SU-DHL-6 (cell line): ENCODE measurements at regions not wholly inside any gene's neighbourhood (a gene's known extent, or its start where the extent isn't known, plus 50 kb on each side); places are given as distances from the start of the nearest gene placed in this dataset.

Experiments
- EZH2phosphoT487 ChIP-seq: fragments of 200-600 bp; sonication (generic), shearing (Covaris generic); conservative IDR thresholded peaks from 2 replicates; pipeline ENCODE4 v1.6.1; 2018; ENCODE audit warnings: mild to moderate bottlenecking, antibody characterized with exemption, low read length, moderate library complexity, mixed read lengths
- TF ChIP-seq, protein P1 (sequence below): fragments of 200-600 bp; sonication (generic); IDR thresholded peaks from one replicate; pipeline ENCODE4 v1.5.1; 2017; ENCODE audit warnings: antibody characterized with exemption, mild to moderate bottlenecking, low read length, moderate library complexity; ENCODE audit not compliant: insufficient read depth, poor library complexity, severe bottlenecking

DNA sequence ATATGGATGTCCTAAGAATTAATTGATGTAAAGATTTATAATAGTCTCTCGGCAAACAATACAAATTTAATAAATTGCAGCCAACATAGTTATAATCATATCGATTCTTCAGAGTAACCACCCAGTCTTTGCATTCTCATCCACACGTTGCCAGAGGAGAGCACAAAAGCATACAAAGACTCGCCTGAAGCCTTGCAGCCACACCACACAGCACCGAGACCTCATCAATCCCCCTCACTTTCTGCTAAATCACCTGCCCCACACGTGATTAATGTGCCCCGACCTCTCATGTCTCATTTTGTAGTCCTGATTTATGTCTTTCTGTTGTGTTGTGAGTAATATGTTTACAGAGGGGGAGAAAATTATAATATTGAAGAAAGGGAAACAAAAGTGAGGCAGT lies 510.4 kb downstream of the TRIML1 start:
- TF ChIP-seq, protein P1, sequence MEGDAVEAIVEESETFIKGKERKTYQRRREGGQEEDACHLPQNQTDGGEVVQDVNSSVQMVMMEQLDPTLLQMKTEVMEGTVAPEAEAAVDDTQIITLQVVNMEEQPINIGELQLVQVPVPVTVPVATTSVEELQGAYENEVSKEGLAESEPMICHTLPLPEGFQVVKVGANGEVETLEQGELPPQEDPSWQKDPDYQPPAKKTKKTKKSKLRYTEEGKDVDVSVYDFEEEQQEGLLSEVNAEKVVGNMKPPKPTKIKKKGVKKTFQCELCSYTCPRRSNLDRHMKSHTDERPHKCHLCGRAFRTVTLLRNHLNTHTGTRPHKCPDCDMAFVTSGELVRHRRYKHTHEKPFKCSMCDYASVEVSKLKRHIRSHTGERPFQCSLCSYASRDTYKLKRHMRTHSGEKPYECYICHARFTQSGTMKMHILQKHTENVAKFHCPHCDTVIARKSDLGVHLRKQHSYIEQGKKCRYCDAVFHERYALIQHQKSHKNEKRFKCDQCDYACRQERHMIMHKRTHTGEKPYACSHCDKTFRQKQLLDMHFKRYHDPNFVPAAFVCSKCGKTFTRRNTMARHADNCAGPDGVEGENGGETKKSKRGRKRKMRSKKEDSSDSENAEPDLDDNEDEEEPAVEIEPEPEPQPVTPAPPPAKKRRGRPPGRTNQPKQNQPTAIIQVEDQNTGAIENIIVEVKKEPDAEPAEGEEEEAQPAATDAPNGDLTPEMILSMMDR: no peak
- TF ChIP-seq EZH2phosphoT487: no peak
